ENCODE measurements at regions not wholly inside any gene's neighbourhood (a gene's known extent, or its start where the extent isn't known, plus 50 kb on each side); places are given as distances from the start of the nearest gene placed in this dataset.

- Histone ChIP-seq H3K27ac (ENCODE audit: insufficient read depth, low read length) (no peak overlapping the region), H3K23ac (ENCODE audit: low read depth, low read length) (no peak overlapping the region), H3K56ac (ENCODE audit: extremely low read depth, insufficient read depth, low read length) (no peak overlapping the region), H3K27me3 (ENCODE audit: control insufficient read depth, insufficient read depth, low read length) (no peaks in the 10 kb centered on the region), H3K9ac (ENCODE audit: low read depth, low read length) (no peak overlapping the region), H4K8ac (ENCODE audit: low read depth in 2 of 2, low read length in 2 of 2) (no peak overlapping the region), H3K36me3 (ENCODE audit: control insufficient read depth, insufficient read depth, low read length) (no peaks in the 10 kb centered on the region), H3K14ac (replicated peaks; ENCODE audit: low read depth, low read length) (no peak overlapping the region), H3K9me1 (ENCODE audit: insufficient read depth, low read length) (no peaks in the 10 kb centered on the region), H4K5ac (ENCODE audit: low read depth, low read length) (no peak overlapping the region), H3K18ac (ENCODE audit: low read depth, low read length) (no peak overlapping the region), H2BK15ac (ENCODE audit: low read depth, low read length) (no peak overlapping the region), H3K4me2 (ENCODE audit: low read depth, low read length) (no peak overlapping the region), H4K91ac (ENCODE audit: insufficient read depth, low read depth, low read length) (no peak overlapping the region), H3K9me3 (ENCODE audit: control insufficient read depth, insufficient read depth, low read length) (no peaks in the 10 kb centered on the region), H2BK120ac (ENCODE audit: low read depth, low read length) (no peak overlapping the region), H2AK9ac (replicated peaks; ENCODE audit: low read depth, low read length, poor library complexity) (no peak overlapping the region), H4K20me1 (ENCODE audit: insufficient read depth, low read length) (no peaks in the 10 kb centered on the region), H2BK20ac (ENCODE audit: low read depth, low read length) (no peak overlapping the region), H3K79me1 (ENCODE audit: low read depth in 1 of 2, low read length in 2 of 2) (no peaks in the 10 kb centered on the region), H3K4me1 (ENCODE audit: control insufficient read depth, insufficient read depth, low read length) (no peaks in the 10 kb centered on the region), H2BK5ac (ENCODE audit: low read depth, low read length, poor library complexity, severe bottlenecking) (no peak overlapping the region), H2AFZ (replicated peaks; ENCODE audit: low read length, poor library complexity) (no peak overlapping the region), H3K4ac (ENCODE audit: low read depth, low read length) (no peak overlapping the region), H3K4me3 (ENCODE audit: insufficient read depth, low read depth, low read length) (no peak overlapping the region), H2AK5ac (ENCODE audit: low read depth, low read length) (no peak overlapping the region)
- no peak for DNase-seq
- no TSS peak for BruUV-seq (replicated peaks)
- TF ChIP-seq ELK1 (IDR thresholded peaks at IDR 0.05; ENCODE audit: borderline replicate concordance, low read depth, low read length) = no peak
- TF ChIP-seq SMC3 (IDR thresholded peaks at IDR 0.05; ENCODE audit: low read depth, low read length) = no peak
- TF ChIP-seq MXI1 (IDR thresholded peaks at IDR 0.05; ENCODE audit: borderline replicate concordance, low read depth, low read length) = no peak
- TF ChIP-seq NFE2L2 (IDR thresholded peaks at IDR 0.05; ENCODE audit: low read depth, low read length) = no peak
- no peak for TF ChIP-seq RAD21 (IDR thresholded peaks at IDR 0.05; ENCODE audit: low read length)
- no peak for TF ChIP-seq MAFK (IDR thresholded peaks at IDR 0.05; ENCODE audit: low read depth, low read length)
- no peak for TF ChIP-seq CEBPB (IDR thresholded peaks at IDR 0.05; ENCODE audit: low read depth, low read length)
- no peak for TF ChIP-seq MAZ (IDR thresholded peaks at IDR 0.05; ENCODE audit: borderline replicate concordance, low read depth, low read length)
- no peak for TF ChIP-seq USF2 (IDR thresholded peaks at IDR 0.05; ENCODE audit: low read depth, low read length)
- TF ChIP-seq RFX5 (IDR thresholded peaks at IDR 0.05; ENCODE audit: low read depth, low read length) = no peak
- TF ChIP-seq POLR2A (IDR thresholded peaks at IDR 0.05; ENCODE audit: low read depth, low read length) = no peak
- TF ChIP-seq CHD1 (IDR thresholded peaks at IDR 0.05; ENCODE audit: low read depth, low read length) = no peak
- ATAC-seq (ENCODE audit: low read depth) = no peak
- no CpG with 5 or more reads among the region's 1 CpG for WGBS, 2 experiments (ENCODE audit: extremely low coverage in 2 of 2, insufficient read length in 1 of 2)
- intact Hi-C loops (cut with micrococcal nuclease) = no loop called here
- ChIA-PET CTCF (no interaction called here), POLR2A (ENCODE audit: unreplicated experiment) (no interaction called here)
- dilution Hi-C loops (cut with HindIII; ENCODE audit: low sequenced_read_pairs, unreplicated experiment) = no loop called here
- in situ Hi-C loops (cut with MboI; ENCODE audit: low sequenced_read_pairs) = no loop called here
Observed at GRCh38 chr1:147409886-147410285, 131.4 kb upstream of the BCL9 start.
